Activated CD4-positive, alpha-beta T cell treated with anti-CD3 and anti-CD28 coated beads, Interleukin-2, amount 10 ng/mL, durations not matched to agents 7 days and 5 days (primary cell): ENCODE measurements at regions not wholly inside any gene's neighbourhood (a gene's known extent, or its start where the extent isn't known, plus 50 kb on each side); places are given as distances from the start of the nearest gene placed in this dataset.
"Not testable (repeated sequence)": the region's sequence is repeated elsewhere in the genome, so short reads cannot be mapped to it uniquely, and the experiment has no call there.

Experiments
- CTCF ChIA-PET: fragments of 350-600 bp; sonication (Branson Sonifier 250); formaldehyde crosslinking; loops from one replicate; lab custom pipeline; 2021; ENCODE audit warnings: antibody characterized with exemption; lab: Charles Lee
- POLR2A ChIA-PET: fragments of 350-600 bp; sonication (Branson Sonifier 250); formaldehyde crosslinking; loops from one replicate; lab custom pipeline; 2021; ENCODE audit warnings: antibody characterized with exemption; lab: Charles Lee
- DNase-seq: peaks from one replicate; pipeline ENCODE4 v3.0.0-alpha.2; 2020
- H3K27ac Mint-ChIP-seq: one replicate; pipeline ENCODE4 v1.8.0; 2021; ENCODE audit warnings: mild to moderate bottlenecking, moderate library complexity, mixed read lengths
- H3K27me3 Mint-ChIP-seq: one replicate; pipeline ENCODE4 v1.8.0; 2021; ENCODE audit warnings: mixed read lengths
- H3K36me3 Mint-ChIP-seq: one replicate; pipeline ENCODE4 v1.8.0; 2021; ENCODE audit warnings: low read depth, mixed read lengths
- H3K4me1 Mint-ChIP-seq: one replicate; pipeline ENCODE4 v1.8.0; 2021; ENCODE audit warnings: mixed read lengths
- H3K4me3 Mint-ChIP-seq: one replicate; pipeline ENCODE4 v1.8.0; 2021; ENCODE audit warnings: mild to moderate bottlenecking, moderate library complexity, mixed read lengths
- H3K9me3 Mint-ChIP-seq: one replicate; pipeline ENCODE4 v1.8.0; 2021; ENCODE audit warnings: mixed read lengths

GRCh38 chr19:29039036-29039435 is 173.9 kb downstream of the UQCRFS1 start:
- H3K9me3 Mint-ChIP-seq, POLR2A ChIA-PET, H3K27me3 Mint-ChIP-seq, H3K27ac Mint-ChIP-seq, DNase-seq, H3K36me3 Mint-ChIP-seq, H3K4me3 Mint-ChIP-seq, H3K4me1 Mint-ChIP-seq: not testable (repeated sequence)
- CTCF ChIA-PET: interaction anchor here (0.6 kb wide), 1 partner anchor 11 kb away, joined by 3 read pairs; no protein-coding TSS in a partner anchor

DNA sequence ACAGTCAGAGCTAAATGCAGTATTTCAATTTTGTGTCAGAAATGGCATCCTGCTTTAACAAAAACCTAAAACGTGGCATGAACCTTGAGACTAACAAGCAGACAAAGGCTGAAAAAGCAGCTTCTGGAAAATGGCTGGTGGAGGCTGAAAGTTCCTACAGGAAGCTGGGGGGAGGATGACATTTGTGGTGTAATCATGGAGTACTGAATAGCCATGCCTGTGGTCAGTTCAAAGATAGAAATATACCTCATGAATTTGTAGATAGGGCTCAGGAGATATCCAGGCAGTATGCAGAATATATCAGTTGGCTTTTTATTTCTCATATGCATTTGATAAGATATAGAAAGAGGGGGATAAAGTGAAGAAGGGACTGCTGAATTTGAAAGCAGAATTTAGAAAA is 181.7 kb downstream of the UQCRFS1 start:
- ChIA-PET CTCF (no interaction called here), POLR2A (no interaction called here)

GRCh38 chr19:29029268-29029958 is 183.5 kb downstream of the UQCRFS1 start:
- no peak for DNase-seq
- no peak overlapping the region for H3K4me3 Mint-ChIP-seq
- ChIA-PET POLR2A (no interaction called here), CTCF (no interaction called here)
- no peak overlapping the region for H3K27ac Mint-ChIP-seq
- H3K27me3 Mint-ChIP-seq: no peaks in the 10 kb centered on the region
- H3K36me3 Mint-ChIP-seq: no peaks in the 10 kb centered on the region
- H3K9me3 Mint-ChIP-seq: no peaks in the 10 kb centered on the region
- no peaks in the 10 kb centered on the region for H3K4me1 Mint-ChIP-seq

More for the DNA sequence above, 181.7 kb downstream of the UQCRFS1 start:
- Mint-ChIP-seq H3K36me3 (no peaks in the 10 kb centered on the region), H3K9me3 (no peaks in the 10 kb centered on the region), H3K27me3 (no peaks in the 10 kb centered on the region), H3K4me1 (no peaks in the 10 kb centered on the region), H3K4me3 (no peak overlapping the region), H3K27ac (no peak overlapping the region)
- DNase-seq: no peak

- no peak overlapping the region for H3K27ac Mint-ChIP-seq
- no peaks in the 10 kb centered on the region for H3K36me3 Mint-ChIP-seq
- ChIA-PET CTCF (no interaction called here), POLR2A (interaction anchor here (0.6 kb wide), 1 partner anchor 15 kb away, joined by 3 read pairs; no protein-coding TSS in a partner anchor)
- no peak overlapping the region for H3K4me3 Mint-ChIP-seq
- H3K9me3 Mint-ChIP-seq: no peaks in the 10 kb centered on the region
- DNase-seq: no peak
- H3K27me3 Mint-ChIP-seq: no peaks in the 10 kb centered on the region
- H3K4me1 Mint-ChIP-seq: no peaks in the 10 kb centered on the region
Observed at GRCh38 chr19:29022599-29022998, 190.4 kb downstream of the UQCRFS1 start.

DNA sequence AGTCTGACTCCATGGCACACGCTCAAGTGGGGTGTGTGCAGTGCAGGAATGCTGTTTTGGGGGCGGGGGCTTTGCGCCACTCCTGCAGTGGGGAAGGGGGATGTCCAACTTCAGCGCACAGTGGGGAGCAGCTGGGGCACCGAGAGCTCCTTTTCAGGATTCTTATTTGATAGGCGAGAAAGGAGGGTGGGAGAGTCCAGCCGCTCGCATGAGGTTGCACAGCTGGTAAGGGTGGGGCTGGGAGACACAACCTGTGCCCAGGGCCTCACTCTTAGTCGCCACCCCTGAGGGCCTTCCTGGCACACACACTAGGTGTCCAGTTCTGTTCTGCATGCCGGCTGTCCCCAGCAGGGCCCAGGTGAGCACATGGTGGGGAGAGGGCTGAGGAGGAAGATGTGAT is 190.8 kb downstream of the UQCRFS1 start:
- H3K27me3 Mint-ChIP-seq: no peaks in the 10 kb centered on the region
- ChIA-PET CTCF (no interaction called here), POLR2A (interaction anchor here (0.6 kb wide), 1 partner anchor 14 kb away, joined by 3 read pairs; no protein-coding TSS in a partner anchor)
- no peaks in the 10 kb centered on the region for H3K36me3 Mint-ChIP-seq
- no peaks in the 10 kb centered on the region for H3K4me1 Mint-ChIP-seq
- no peak overlapping the region for H3K27ac Mint-ChIP-seq
- H3K9me3 Mint-ChIP-seq: no peaks in the 10 kb centered on the region
- no peak overlapping the region for H3K4me3 Mint-ChIP-seq
- no peak for DNase-seq

GRCh38 chr19:29021232-29021916 is 191.6 kb downstream of the UQCRFS1 start:
- POLR2A ChIA-PET: no interaction called here

GRCh38 chr19:29019403-29019802 is 193.5 kb downstream of the UQCRFS1 start:
- ChIA-PET POLR2A (no interaction called here), CTCF (no interaction called here)
- Mint-ChIP-seq H3K27me3 (no peaks in the 10 kb centered on the region), H3K9me3 (no peaks in the 10 kb centered on the region), H3K36me3 (no peaks in the 10 kb centered on the region), H3K27ac (no peak overlapping the region), H3K4me1 (no peaks in the 10 kb centered on the region), H3K4me3 (no peak overlapping the region)
- no peak for DNase-seq

More at GRCh38 chr19:29021232-29021916, 191.6 kb downstream of the UQCRFS1 start:
- Mint-ChIP-seq H3K27me3 (no peaks in the 10 kb centered on the region), H3K4me1 (no peaks in the 10 kb centered on the region), H3K27ac (no peak overlapping the region), H3K4me3 (no peak overlapping the region), H3K9me3 (no peaks in the 10 kb centered on the region), H3K36me3 (no peaks in the 10 kb centered on the region)
- no peak for DNase-seq
- CTCF ChIA-PET: no interaction called here

DNA sequence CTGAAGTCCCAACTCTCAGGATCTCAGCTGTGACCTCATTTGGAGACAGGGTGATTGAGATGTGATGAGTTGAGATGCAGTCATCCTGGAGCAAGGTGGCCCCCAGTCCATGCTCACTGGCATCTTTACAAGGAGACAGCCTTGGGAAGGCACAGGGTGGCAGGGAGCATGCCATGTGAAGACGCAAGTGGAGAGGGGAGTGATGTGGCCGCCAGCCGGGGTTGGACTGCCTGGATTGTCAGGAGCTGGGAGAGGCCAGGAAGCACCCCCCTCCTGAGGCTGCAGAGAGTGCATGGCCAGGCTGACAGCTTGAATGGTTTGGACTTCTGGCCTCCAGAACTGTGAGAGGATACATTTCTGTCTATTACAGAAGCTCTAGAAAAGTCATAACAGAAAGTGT is 194.4 kb downstream of the UQCRFS1 start:
- H3K4me3 Mint-ChIP-seq: no peak overlapping the region
- H3K36me3 Mint-ChIP-seq: no peaks in the 10 kb centered on the region
- H3K27ac Mint-ChIP-seq: no peak overlapping the region
- no peak for DNase-seq
- H3K4me1 Mint-ChIP-seq: no peaks in the 10 kb centered on the region
- ChIA-PET POLR2A (no interaction called here), CTCF (interaction anchor here (0.9 kb wide), 1 partner anchor 37 kb away, joined by 7 read pairs; no protein-coding TSS in a partner anchor)
- H3K27me3 Mint-ChIP-seq: no peaks in the 10 kb centered on the region
- H3K9me3 Mint-ChIP-seq: no peaks in the 10 kb centered on the region

GRCh38 chr19:29017788-29018187 is 195.2 kb downstream of the UQCRFS1 start:
- DNase-seq: no peak
- Mint-ChIP-seq H3K4me1 (no peaks in the 10 kb centered on the region), H3K9me3 (no peaks in the 10 kb centered on the region), H3K4me3 (no peak overlapping the region), H3K27ac (no peak overlapping the region), H3K27me3 (no peaks in the 10 kb centered on the region), H3K36me3 (no peaks in the 10 kb centered on the region)
- POLR2A ChIA-PET: no interaction called here
- CTCF ChIA-PET: interaction anchor here (0.9 kb wide), 1 partner anchor 38 kb away, joined by 7 read pairs; no protein-coding TSS in a partner anchor

- POLR2A ChIA-PET: no interaction called here
- H3K4me3 Mint-ChIP-seq: no peak overlapping the region
Observed at GRCh38 chr19:29016926-29017760, 195.8 kb downstream of the UQCRFS1 start.

DNA sequence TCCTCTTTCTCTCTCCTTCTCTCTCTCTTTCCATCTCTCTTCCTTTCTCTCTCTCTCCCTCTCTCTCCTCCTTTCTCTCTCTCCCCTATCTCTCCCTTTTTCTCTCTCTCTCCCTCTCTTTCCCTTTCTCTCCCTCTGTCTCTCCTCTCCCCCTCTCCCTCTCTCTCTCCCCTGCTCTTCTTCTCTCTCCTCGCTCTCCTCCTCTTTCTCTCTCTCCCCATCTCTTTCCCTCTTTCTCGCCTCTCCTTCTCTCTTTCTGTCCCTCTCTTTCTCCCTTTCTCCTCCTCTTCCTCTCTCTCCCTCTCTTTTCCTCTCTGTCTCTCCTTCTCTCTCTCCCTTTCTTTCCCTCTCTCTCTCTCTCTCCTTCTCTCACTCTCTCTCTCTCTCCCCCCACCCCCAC is 196.6 kb downstream of the UQCRFS1 start:
- Mint-ChIP-seq H3K4me1 (no peaks in the 10 kb centered on the region), H3K4me3 (no peak overlapping the region), H3K36me3 (no peaks in the 10 kb centered on the region), H3K27me3 (no peaks in the 10 kb centered on the region), H3K27ac (no peak overlapping the region), H3K9me3 (no peaks in the 10 kb centered on the region)
- ChIA-PET POLR2A (no interaction called here), CTCF (no interaction called here)
- DNase-seq: no peak

More at GRCh38 chr19:29016926-29017760, 195.8 kb downstream of the UQCRFS1 start:
- Mint-ChIP-seq H3K27me3 (no peaks in the 10 kb centered on the region), H3K36me3 (no peaks in the 10 kb centered on the region), H3K9me3 (no peaks in the 10 kb centered on the region), H3K4me1 (no peaks in the 10 kb centered on the region), H3K27ac (no peak overlapping the region)
- CTCF ChIA-PET: no interaction called here
- no peak for DNase-seq

DNA sequence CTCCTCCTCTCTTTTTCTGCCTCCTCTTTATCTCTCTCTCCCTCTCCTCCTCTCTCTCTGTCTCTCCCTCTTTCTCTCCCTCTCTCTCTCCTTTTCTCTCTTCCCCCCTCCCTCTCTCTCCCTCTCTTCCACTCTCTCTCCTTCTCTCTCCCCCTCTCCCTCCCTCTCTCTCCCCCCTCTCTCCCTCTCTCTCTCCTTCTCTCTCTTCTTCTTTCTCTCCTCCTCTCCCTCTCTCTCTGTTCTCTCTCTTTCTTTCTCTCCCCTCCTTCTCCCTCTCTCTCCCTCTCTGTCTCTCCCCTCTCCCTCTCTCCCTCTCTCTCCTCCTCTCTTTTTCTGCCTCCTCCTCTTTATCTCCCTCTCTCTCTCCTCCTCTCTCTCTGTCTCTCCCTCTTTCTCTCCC is 197.4 kb downstream of the UQCRFS1 start:
- no peak overlapping the region for H3K27ac Mint-ChIP-seq
- no peaks in the 10 kb centered on the region for H3K9me3 Mint-ChIP-seq
- H3K36me3 Mint-ChIP-seq: no peaks in the 10 kb centered on the region
- no peak overlapping the region for H3K4me3 Mint-ChIP-seq
- H3K4me1 Mint-ChIP-seq: no peaks in the 10 kb centered on the region
- DNase-seq: no peak
- CTCF ChIA-PET: no interaction called here
- H3K27me3 Mint-ChIP-seq: no peaks in the 10 kb centered on the region
- POLR2A ChIA-PET: no interaction called here
